Heart left ventricle (tissue), 16 donors: ENCODE measurements at regions not wholly inside any gene's neighbourhood (a gene's known extent, or its start where the extent isn't known, plus 50 kb on each side); places are given as distances from the start of the nearest gene placed in this dataset.

Experiments used
- ATAC-seq, 4 donors: fragments of 200-7000 bp; cut with Tn5 transposase; one replicate each; pipeline ENCODE4 v1.9.1; 2020 to 2022; ENCODE audit warnings: moderate library complexity in 4 of 4, mild to moderate bottlenecking in 3 of 4, moderate number of reproducible peaks in 1 of 4
- DNase-seq, 5 donors: peaks; one replicate each; pipeline ENCODE4 v3.0.0-alpha.2; 2020
- H3K27ac ChIP-seq, 12 donors: fragments of 200-600 bp; sonication (generic) in 4 of 12; one replicate each; pipeline versions ENCODE4 v1.5.0 to v1.8.0; 2016 to 2022; ENCODE audit warnings: mild to moderate bottlenecking in 2 of 12
- H3K27me3 ChIP-seq, 9 donors: fragments of 200-600 bp; sonication (generic) in 2 of 9; one replicate each; pipeline versions ENCODE4 v1.5.1 to v1.8.0; 2016 to 2022; ENCODE audit warnings: mild to moderate bottlenecking in 3 of 9
- H3K36me3 ChIP-seq, 9 donors: fragments of 200-600 bp; sonication (generic) in 2 of 9; one replicate each; pipeline versions ENCODE4 v1.5.0 to v1.8.0; 2018 to 2022; ENCODE audit warnings: mild to moderate bottlenecking in 2 of 9
- H3K4me1 ChIP-seq, 12 donors: fragments of 200-600 bp; sonication (generic) in 4 of 12; one replicate each; pipeline versions ENCODE4 v1.5.0 to v1.8.0; 2016 to 2022; ENCODE audit warnings: mild to moderate bottlenecking in 3 of 12
- H3K4me3 ChIP-seq, 12 donors: fragments of 200-600 bp; sonication (generic) in 4 of 12; one replicate each; pipeline versions ENCODE4 v1.5.0 to v1.8.0; 2017 to 2022; ENCODE audit warnings: mild to moderate bottlenecking in 9 of 12, moderate library complexity in 4 of 12
- H3K9me3 ChIP-seq, 12 donors: fragments of 200-600 bp; sonication (generic) in 4 of 12; one replicate each; pipeline versions ENCODE4 v1.5.0 to v1.8.0; 2016 to 2022; ENCODE audit warnings: mild to moderate bottlenecking in 1 of 12
- CTCF ChIP-seq, 12 donors: fragments of 200-600 bp; sonication (generic) in 4 of 12; IDR thresholded peaks; one replicate each; pipeline versions ENCODE4 v1.5.0 to v1.8.0; 2018 to 2022; ENCODE audit warnings: antibody characterized with exemption in 12 of 12, mild to moderate bottlenecking in 5 of 12
- POLR2A ChIP-seq, 2 donors: fragments of 450-650 bp; IDR thresholded peaks; one replicate each; pipeline ENCODE4 v1.6.1; 2017; ENCODE audit warnings: antibody characterized with exemption in 2 of 2, mild to moderate bottlenecking in 2 of 2, moderate library complexity in 2 of 2
- WGBS, 4 donors: extraction: QIAGEN DNeasy Blood & Tissue Kit in 2 of 4; methylation state at CpG; one replicate each; pipeline versions ENCODE4 v1.1.5 to v1.1.7; 2013 to 2018; 5-methylcytosine and 5-hydroxymethylcytosine counted together
- intact Hi-C, 10 donors: fragments of 100-400 bp; cut with DNase I; formaldehyde crosslinking; loops; one replicate each; pipeline versions ENCODE4 v1.11.1 to v1.14.2; 2022
- donor health status: ischemic (EF 13 %, LVEDD 7.1; RV severe dilation, severe dysfunction).
- donor health status: healthy with polysubstance abuse.
- donor health status: DM: no; HTN: yes; CAD: no.
- donor health status: DM: no; HTN: no; CAD: no.
- donor health status: ischemic (EF 25% LVEDD 6.9; RV normal size, moderate dysfunction).
- donor health status: ischemic (EF 25% LVEDD 5.7; RV mildly dilated, moderate dysfunction).
- donor health status: healthy.
- donor health status: DM: yes; HTN: yes; CAD: no.
- donor health status: ischemic (EF 35%, LVEDD 5.7; RV mildly dilated, moderate dysfunction).
- donor health status: nonischemic (EF 11% LVEDD 7.7; RV severe dilation, severe dysfunction).
- donor health status: DM: yes; HTN: yes; CAD: no.
- donor health status: PGD.
- donor health status: ischemic (EF 29% LVEDD 5.4; RV normal size, mild dysfunction).
- donor health status: nonischemic (EF 23%, LVEDD 6.1; RV moderate dilation, normal function).

DNA sequence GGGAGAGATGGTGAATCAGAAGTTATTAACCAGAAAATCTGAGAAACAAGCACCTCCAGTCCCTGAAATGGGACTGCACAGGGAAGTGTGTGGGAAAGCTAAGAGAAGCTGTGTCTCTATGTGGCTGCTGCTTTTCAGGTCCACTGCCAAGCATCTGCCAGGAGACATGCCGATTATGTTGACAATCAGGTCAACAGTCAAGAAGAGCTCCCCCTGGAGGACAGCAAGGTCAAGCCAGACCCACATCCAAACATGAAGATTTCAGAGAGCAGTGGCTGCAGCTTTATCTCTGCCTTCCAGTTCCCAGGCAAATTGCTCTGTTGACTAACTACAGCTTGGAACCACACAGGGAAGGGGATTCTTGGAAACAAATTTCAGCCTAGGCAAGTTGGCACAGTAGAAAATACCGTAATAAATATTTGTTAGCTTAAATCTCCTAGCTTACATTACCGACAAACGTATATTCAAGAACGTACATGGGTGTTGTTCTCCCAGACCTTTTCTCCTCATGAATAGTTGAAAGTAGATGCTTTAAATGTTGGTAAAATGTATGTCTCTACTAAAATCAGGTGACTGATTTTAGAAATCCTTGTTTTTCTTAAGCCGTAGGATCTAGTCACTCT, 394.5 kb upstream of the RARB start:
- peaks cover 0 to 20% (median 11%) of the 10 kb centered on the region in 12 donors for H3K4me1 ChIP-seq
- peak in 4 of 5 donors; percentile 54 to 77 (median 62) for DNase-seq
- H3K27me3 ChIP-seq, result no peaks in the 10 kb centered on the region
- TF ChIP-seq CTCF (IDR thresholded peaks at IDR 0.05) (peak; percentile 55 to 74 (median 60)), POLR2A (IDR thresholded peaks at IDR 0.05) (no peak)
- H3K36me3 ChIP-seq, result no peaks in the 10 kb centered on the region
- 70 to 77% (median 74%) methylated on average over 6 of the region's 6 CpGs for WGBS, 4 donors
- no peak overlapping the region for H3K4me3 ChIP-seq
- intact Hi-C loops, result loop anchor here in 5 of 10 donors (5.0 to 10.0 kb wide), 5 partner anchors 66 to 559 kb away; partner anchors contain the start of gene RARB (in 2 of the 5)
- H3K9me3 ChIP-seq, result no peaks in the 10 kb centered on the region
- ATAC-seq, result peak; percentile 74 to 86 (median 82)
- no peak overlapping the region for H3K27ac ChIP-seq

DNA sequence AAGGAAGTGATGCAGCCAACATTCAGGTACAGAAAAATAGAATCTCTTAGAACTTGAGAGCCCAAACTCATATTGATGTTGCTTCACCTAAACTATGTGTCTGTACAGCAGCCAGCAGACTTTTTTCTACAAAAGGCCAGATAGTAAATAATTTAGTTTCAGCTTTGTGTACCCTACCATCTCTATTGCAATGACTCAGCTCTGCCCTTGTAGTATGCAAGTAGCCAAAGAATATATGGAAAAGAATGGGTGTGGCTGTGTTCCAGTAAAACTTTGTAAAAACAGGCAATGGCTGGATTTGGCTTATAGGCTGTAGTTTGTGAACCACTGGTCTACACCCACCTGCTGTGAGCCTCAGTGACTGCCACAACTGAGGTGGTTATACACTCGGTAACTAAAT, 392.5 kb upstream of the RARB start:
- Histone ChIP-seq H3K36me3 (no peaks in the 10 kb centered on the region), H3K4me3 (no peak overlapping the region), H3K9me3 (no peaks in the 10 kb centered on the region), H3K27me3 (no peaks in the 10 kb centered on the region), H3K4me1 (peaks cover 0 to 28% (median 12%) of the 10 kb centered on the region in 12 donors), H3K27ac (no peak overlapping the region)
- intact Hi-C loops, result loop anchor here in 1 of 10 donors (10.0 kb wide), 1 partner anchor 389 kb away; the partner anchor contains the start of gene RARB
- TF ChIP-seq CTCF (IDR thresholded peaks at IDR 0.05), result no peak
- TF ChIP-seq POLR2A (IDR thresholded peaks at IDR 0.05), result no peak
- DNase-seq, result no peak
- no peak for ATAC-seq
- WGBS, 4 donors, result 95 to 100% (median 96%) methylated on average over 1 of the region's 1 CpG

DNA sequence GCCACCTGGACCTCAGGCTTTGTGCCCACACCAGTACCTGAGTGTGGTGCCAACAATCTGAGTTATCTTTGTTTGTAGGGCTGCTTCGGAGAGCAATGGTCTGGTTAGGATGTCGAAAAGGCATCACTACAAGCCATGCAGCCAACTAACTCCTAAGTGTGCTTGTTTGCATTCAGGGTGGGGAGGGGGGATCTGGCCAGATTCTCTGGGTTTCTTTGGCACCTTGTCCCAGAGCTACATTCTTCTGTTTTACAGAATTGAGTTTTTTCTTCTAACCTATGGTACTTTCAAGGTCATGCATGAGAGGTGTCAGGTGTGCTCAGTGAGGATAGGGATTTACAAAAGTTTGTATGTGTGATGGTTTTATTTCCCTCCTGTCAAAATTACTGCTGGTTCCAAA, 391.4 kb upstream of the RARB start:
- 40 to 81% (median 49%) methylated on average over 2 of the region's 2 CpGs for WGBS, 4 donors
- peaks cover 0 to 28% (median 12%) of the 10 kb centered on the region in 12 donors for H3K4me1 ChIP-seq
- no peaks in the 10 kb centered on the region for H3K27me3 ChIP-seq
- TF ChIP-seq CTCF (IDR thresholded peaks at IDR 0.05), result no peak
- no peak for TF ChIP-seq POLR2A (IDR thresholded peaks at IDR 0.05)
- DNase-seq (no peak), ATAC-seq (no peak)
- peak overlapping the region in 1 of 12 donors; percentile 32 for H3K27ac ChIP-seq
- intact Hi-C loops, result loop anchor here in 1 of 10 donors (10.0 kb wide), 1 partner anchor 388 kb away; the partner anchor contains the start of gene RARB
- no peaks in the 10 kb centered on the region for H3K36me3 ChIP-seq
- H3K9me3 ChIP-seq, result no peaks in the 10 kb centered on the region
- H3K4me3 ChIP-seq, result no peak overlapping the region

- WGBS, 4 donors, result 31 to 41% (median 37%) methylated on average over 6 of the region's 6 CpGs
- Histone ChIP-seq H3K27me3 (no peaks in the 10 kb centered on the region), H3K4me3 (no peak overlapping the region), H3K9me3 (no peaks in the 10 kb centered on the region), H3K27ac (peak overlapping the region in 2 of 12 donors; percentile 25 to 32), H3K36me3 (no peaks in the 10 kb centered on the region), H3K4me1 (peaks cover 0 to 28% (median 14%) of the 10 kb centered on the region in 12 donors)
- intact Hi-C loops, result loop anchor here in 1 of 10 donors (10.0 kb wide), 1 partner anchor 388 kb away; the partner anchor contains the start of gene RARB
- TF ChIP-seq POLR2A (IDR thresholded peaks at IDR 0.05), result no peak
- TF ChIP-seq CTCF (IDR thresholded peaks at IDR 0.05), result no peak
- ATAC-seq (peak in 3 of 4 donors; percentile 21 to 40 (median 35)), DNase-seq (no peak)
These were observed 391.0 kb upstream of the RARB start for GRCh38 chr3:25037049-25037547.
